PC-3 (cell line): ENCODE measurements at regions not wholly inside any gene's neighbourhood (a gene's known extent, or its start where the extent isn't known, plus 50 kb on each side); places are given as distances from the start of the nearest gene placed in this dataset.

ENCODE experiments used
- ATAC-seq: fragments of 200-7000 bp; cut with Tn5 transposase; 2 replicates; pipeline ENCODE4 v1.9.1; 2020; ENCODE audit warnings: mild to moderate bottlenecking, moderate library complexity
- BruUV-seq: library from RNA; stranded (reverse); fragments of 400-500 nt; replicated peaks from 2 replicates; lab custom pipeline; 2021; lab: Mats Ljungman, UMichigan
- CTCF ChIA-PET: fragments of 300-600 bp; sonication (Branson Sonifier 250); formaldehyde crosslinking; loops from one replicate; lab custom pipeline; 2022; ENCODE audit warnings: antibody characterized with exemption; lab: Charles Lee
- POLR2A ChIA-PET: fragments of 300-600 bp; sonication (Branson Sonifier 250); formaldehyde crosslinking; loops from one replicate; lab custom pipeline; 2022; ENCODE audit warnings: antibody characterized with exemption; ENCODE audit not compliant: unreplicated experiment; lab: Charles Lee
- DNase-seq: peaks from one replicate; pipeline ENCODE4 v3.0.0-alpha.2; 2015
- H2AFZ ChIP-seq: fragments of 300-600 bp; sonication (generic); 2 replicates; pipeline ENCODE4 v1.6.0; 2016; ENCODE audit warnings: antibody characterized with exemption, low read length
- H3F3A ChIP-seq: fragments of 300-600 bp; sonication (generic); one replicate; pipeline ENCODE4 v1.6.0; 2017; ENCODE audit warnings: antibody characterized with exemption, low read length, control low read depth, mild to moderate bottlenecking; ENCODE audit not compliant: unreplicated experiment
- H3K27ac ChIP-seq: fragments of 300-600 bp; sonication (generic); 2 replicates; pipeline ENCODE4 v1.5.1; 2016; ENCODE audit warnings: mild to moderate bottlenecking, low read length
- H3K27me3 ChIP-seq: fragments of 300-600 bp; sonication (generic); 2 replicates; pipeline ENCODE4 v1.6.1; 2016; ENCODE audit warnings: low read length, mixed read lengths
- H3K36me3 ChIP-seq: fragments of 300-600 bp; sonication (generic); 2 replicates; pipeline ENCODE4 v1.6.1; 2016; ENCODE audit warnings: low read depth, mixed run types, low read length, mixed read lengths
- H3K4me1 ChIP-seq: fragments of 300-600 bp; sonication (generic); 2 replicates; pipeline ENCODE4 v1.5.1; 2016; ENCODE audit warnings: low read length; ENCODE audit not compliant: insufficient read depth
- H3K4me2 ChIP-seq: fragments of 300-600 bp; sonication (generic); 2 replicates; pipeline ENCODE4 v1.6.0; 2016; ENCODE audit warnings: low read length
- H3K4me3 ChIP-seq: fragments of 300-600 bp; sonication (generic); 2 replicates; pipeline ENCODE4 v1.5.1; 2016; ENCODE audit warnings: mild to moderate bottlenecking, low read length, mixed read lengths
- H3K79me2 ChIP-seq: fragments of 300-600 bp; sonication (generic); 2 replicates; pipeline ENCODE4 v1.6.1; 2017; ENCODE audit warnings: low read length, mixed read lengths
- H3K9ac ChIP-seq: fragments of 300-600 bp; sonication (generic); 2 replicates; pipeline ENCODE4 v1.6.0; 2016; ENCODE audit warnings: mild to moderate bottlenecking, low read length
- H3K9me2 ChIP-seq: fragments of 300-600 bp; sonication (generic); replicated peaks from 2 replicates; pipeline ENCODE4 v1.6.1; 2016; ENCODE audit warnings: mixed run types, low read length, mixed read lengths
- H3K9me3 ChIP-seq: fragments of 300-600 bp; sonication (generic); 2 replicates; pipeline ENCODE4 v1.6.1; 2016; ENCODE audit warnings: low read length, mixed read lengths
- H4K20me1 ChIP-seq: fragments of 300-600 bp; sonication (generic); 2 replicates; pipeline ENCODE4 v1.6.1; 2016; ENCODE audit warnings: low read length, mixed read lengths
- CTCF ChIP-seq: fragments of 300-600 bp; sonication (generic); conservative IDR thresholded peaks from 2 replicates; pipeline ENCODE4 v1.5.1; 2017; ENCODE audit warnings: antibody characterized with exemption, low read depth, mild to moderate bottlenecking, low read length
- EZH2 ChIP-seq: fragments of 300-600 bp; sonication (generic); IDR thresholded peaks from one replicate; pipeline ENCODE4 v1.6.1; 2017; ENCODE audit warnings: antibody characterized with exemption, mild to moderate bottlenecking, low read length; ENCODE audit not compliant: unreplicated experiment
- EZH2phosphoT487 ChIP-seq: fragments of 300-600 bp; sonication (generic); IDR thresholded peaks from 2 replicates; pipeline ENCODE4 v1.6.1; 2018; ENCODE audit warnings: mild to moderate bottlenecking, antibody characterized with exemption, low read length, borderline replicate concordance
- intact Hi-C: fragments of 100-400 bp; cut with micrococcal nuclease; formaldehyde crosslinking; loops from 2 replicates; pipeline ENCODE4 v1.9.0; 2023

- no peak for TF ChIP-seq EZH2phosphoT487
- no peak for TF ChIP-seq EZH2
- no peak for TF ChIP-seq CTCF
- DNase-seq (no peak), ATAC-seq (no peak)
- intact Hi-C loops, result no loop called here
- H3K79me2 ChIP-seq, result no peaks in the 10 kb centered on the region
- H3K4me3 ChIP-seq, result no peak overlapping the region
- BruUV-seq, result no TSS peak
- no peak overlapping the region for H2AFZ ChIP-seq
- H3K27ac ChIP-seq, result no peak overlapping the region
- no peaks in the 10 kb centered on the region for H3K36me3 ChIP-seq
- no peaks in the 10 kb centered on the region for H3F3A ChIP-seq
- CTCF ChIA-PET, result no interaction called here
- H3K9me3 ChIP-seq, result no peaks in the 10 kb centered on the region
- no peaks in the 10 kb centered on the region for H3K9me2 ChIP-seq
- no peaks in the 10 kb centered on the region for H3K4me1 ChIP-seq
- no peak overlapping the region for H3K9ac ChIP-seq
- no peaks in the 10 kb centered on the region for H4K20me1 ChIP-seq
- no peaks in the 10 kb centered on the region for H3K27me3 ChIP-seq
- POLR2A ChIA-PET, result no interaction called here
- H3K4me2 ChIP-seq, result no peak overlapping the region
These were observed 280.0 kb upstream of the PCDH18 start for GRCh38 chr4:137812258-137812657.

- H3K27ac ChIP-seq, result no peak overlapping the region
- ChIA-PET CTCF (no interaction called here), POLR2A (no interaction called here)
- ATAC-seq (no peak), DNase-seq (no peak)
- no peak overlapping the region for H2AFZ ChIP-seq
- peaks cover 26% of the 10 kb centered on the region for H3K4me1 ChIP-seq
- TF ChIP-seq EZH2phosphoT487 (no peak), EZH2 (no peak)
- intact Hi-C loops, result loop anchor here (5.0 to 10.0 kb wide), 4 partner anchors 142 to 359 kb away; partner anchors contain the start of gene PCDH18
- BruUV-seq, result no TSS peak
- no peak overlapping the region for H3K4me2 ChIP-seq
- no peak overlapping the region for H3K4me3 ChIP-seq
- H3K27me3 ChIP-seq, result no peaks in the 10 kb centered on the region
- H3K79me2 ChIP-seq, result no peaks in the 10 kb centered on the region
- no peaks in the 10 kb centered on the region for H3K9me2 ChIP-seq
- no peaks in the 10 kb centered on the region for H4K20me1 ChIP-seq
- no peak overlapping the region for H3K9ac ChIP-seq
- no peaks in the 10 kb centered on the region for H3K36me3 ChIP-seq
- H3K9me3 ChIP-seq, result no peaks in the 10 kb centered on the region
- H3F3A ChIP-seq, result no peaks in the 10 kb centered on the region
These were observed 274.1 kb upstream of the PCDH18 start for GRCh38 chr4:137806420-137806819.

- H3F3A ChIP-seq, result no peaks in the 10 kb centered on the region
- peak overlapping the region; percentile 85 for H3K4me2 ChIP-seq
- H3K9me2 ChIP-seq, result no peaks in the 10 kb centered on the region
- DNase-seq, result peak; percentile 74
- H3K4me3 ChIP-seq, result peak overlapping the region; percentile 57
- TF ChIP-seq EZH2phosphoT487 (no peak), CTCF (no peak), EZH2 (no peak)
- ChIA-PET CTCF (no interaction called here), POLR2A (no interaction called here)
- H4K20me1 ChIP-seq, result no peaks in the 10 kb centered on the region
- intact Hi-C loops, result loop anchor here (5.0 to 10.0 kb wide), 4 partner anchors 140 to 358 kb away; partner anchors contain the start of gene PCDH18
- H2AFZ ChIP-seq, result peak overlapping the region; percentile 84
- H3K79me2 ChIP-seq, result no peaks in the 10 kb centered on the region
- H3K4me1 ChIP-seq, result peaks cover 26% of the 10 kb centered on the region
- ATAC-seq, result peak; percentile 93
- H3K9me3 ChIP-seq, result no peaks in the 10 kb centered on the region
- no peaks in the 10 kb centered on the region for H3K36me3 ChIP-seq
- H3K27me3 ChIP-seq, result no peaks in the 10 kb centered on the region
- no TSS peak for BruUV-seq
- peak overlapping the region; percentile 76 for H3K9ac ChIP-seq
- peak overlapping the region; percentile 90 for H3K27ac ChIP-seq
These were observed 272.7 kb upstream of the PCDH18 start for GRCh38 chr4:137804906-137805495.
